Psoas muscle (tissue), 7 donors: ENCODE measurements at regions not wholly inside any gene's neighbourhood (a gene's known extent, or its start where the extent isn't known, plus 50 kb on each side); places are given as distances from the start of the nearest gene placed in this dataset.

ENCODE experiments used
- ATAC-seq, 4 donors: fragments of 200-7000 bp; cut with Tn5 transposase; one replicate each; pipeline ENCODE4 v1.9.1; 2020; ENCODE audit warnings: moderate library complexity in 3 of 4, mild to moderate bottlenecking in 2 of 4
- DNase-seq, 2 donors: peaks; one replicate each; pipeline ENCODE4 v3.0.0-alpha.2; 2020
- H3K27ac ChIP-seq: fragments of 200-600 bp; one replicate; pipeline ENCODE4 v1.8.0; 2022
- H3K27me3 ChIP-seq, 3 donors: fragments of 200-600 bp in 1 of 3; one replicate each; pipeline versions ENCODE4 v1.6.1 to v1.8.0; 2013 to 2022; ENCODE audit warnings: low read length in 2 of 3, mild to moderate bottlenecking in 2 of 3, moderate library complexity in 1 of 3; ENCODE audit not compliant: insufficient read depth in 3 of 3
- H3K36me3 ChIP-seq, 2 donors: fragments of 200-600 bp in 1 of 2; one replicate each; pipeline versions ENCODE4 v1.6.1 to v1.8.0; 2013 to 2022; ENCODE audit warnings: low read depth in 1 of 2, mild to moderate bottlenecking in 1 of 2, moderate library complexity in 1 of 2; ENCODE audit not compliant: insufficient read depth in 1 of 2
- H3K4me1 ChIP-seq: fragments of 200-600 bp; one replicate; pipeline ENCODE4 v1.8.0; 2022
- H3K4me3 ChIP-seq: fragments of 200-600 bp; one replicate; pipeline ENCODE4 v1.8.0; 2022; ENCODE audit warnings: mild to moderate bottlenecking
- H3K9me3 ChIP-seq: fragments of 200-600 bp; one replicate; pipeline ENCODE4 v1.8.0; 2022
- WGBS, 3 donors: extraction: QIAGEN DNeasy Blood & Tissue Kit; methylation state at CpG; one replicate each; pipeline versions ENCODE4 v1.1.6 to v1.1.7; 2013; 5-methylcytosine and 5-hydroxymethylcytosine counted together
- intact Hi-C, 2 donors: fragments of 100-400 bp; cut with DNase I; formaldehyde crosslinking; loops; one replicate each; pipeline versions ENCODE4 v1.11.0 to v1.14.2; 2022
- TF ChIP-seq, protein P1 (sequence below): fragments of 200-600 bp; IDR thresholded peaks from one replicate; pipeline ENCODE4 v1.8.0; 2022; ENCODE audit warnings: antibody characterized with exemption
- donor health status: healthy with polysubstance abuse.
- donor health status: DM: no; HTN: no; CAD: no; lungs with moderate emphysema.
- donor health status: Bipolar disorder and iron deficiency.
- donor health status: healthy.
- donor health status: DM: yes; HTN: yes; CAD: no.
- donor health status: DM: no; HTN: no; CAD: no.
- donor health status: DM: yes; HTN: yes; CAD: no.

DNA sequence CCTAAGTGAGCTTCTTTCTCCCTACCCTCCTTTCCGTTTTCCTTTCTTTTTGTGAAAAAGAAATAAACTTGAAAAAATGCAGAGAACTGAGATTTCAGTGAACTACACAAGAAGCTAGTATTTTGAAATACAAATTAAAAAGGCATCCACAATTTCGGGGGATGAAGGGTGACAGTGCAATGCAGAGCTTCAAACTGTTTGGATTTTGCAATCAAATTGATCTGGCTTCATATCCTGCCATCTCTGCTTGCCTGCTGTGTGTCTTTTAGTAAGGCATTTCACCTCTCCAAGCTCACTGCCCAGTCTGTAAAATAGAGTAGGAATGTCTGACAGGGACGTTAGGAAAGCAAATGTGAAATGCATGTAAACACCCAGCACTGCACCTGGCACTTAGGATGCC, 258.0 kb downstream of the HACE1 start:
- DNase-seq, result no peak
- Histone ChIP-seq H3K27me3 (no peaks in the 10 kb centered on the region), H3K4me1 (no peaks in the 10 kb centered on the region), H3K4me3 (no peak overlapping the region), H3K36me3 (no peaks in the 10 kb centered on the region), H3K27ac (no peak overlapping the region), H3K9me3 (no peaks in the 10 kb centered on the region)
- intact Hi-C loops, result no loop called here
- WGBS, 3 donors, result 30 to 53% (median 44%) methylated on average over 3 of the region's 3 CpGs
- TF ChIP-seq, protein P1, sequence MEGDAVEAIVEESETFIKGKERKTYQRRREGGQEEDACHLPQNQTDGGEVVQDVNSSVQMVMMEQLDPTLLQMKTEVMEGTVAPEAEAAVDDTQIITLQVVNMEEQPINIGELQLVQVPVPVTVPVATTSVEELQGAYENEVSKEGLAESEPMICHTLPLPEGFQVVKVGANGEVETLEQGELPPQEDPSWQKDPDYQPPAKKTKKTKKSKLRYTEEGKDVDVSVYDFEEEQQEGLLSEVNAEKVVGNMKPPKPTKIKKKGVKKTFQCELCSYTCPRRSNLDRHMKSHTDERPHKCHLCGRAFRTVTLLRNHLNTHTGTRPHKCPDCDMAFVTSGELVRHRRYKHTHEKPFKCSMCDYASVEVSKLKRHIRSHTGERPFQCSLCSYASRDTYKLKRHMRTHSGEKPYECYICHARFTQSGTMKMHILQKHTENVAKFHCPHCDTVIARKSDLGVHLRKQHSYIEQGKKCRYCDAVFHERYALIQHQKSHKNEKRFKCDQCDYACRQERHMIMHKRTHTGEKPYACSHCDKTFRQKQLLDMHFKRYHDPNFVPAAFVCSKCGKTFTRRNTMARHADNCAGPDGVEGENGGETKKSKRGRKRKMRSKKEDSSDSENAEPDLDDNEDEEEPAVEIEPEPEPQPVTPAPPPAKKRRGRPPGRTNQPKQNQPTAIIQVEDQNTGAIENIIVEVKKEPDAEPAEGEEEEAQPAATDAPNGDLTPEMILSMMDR, result no peak
- no peak for ATAC-seq

DNA sequence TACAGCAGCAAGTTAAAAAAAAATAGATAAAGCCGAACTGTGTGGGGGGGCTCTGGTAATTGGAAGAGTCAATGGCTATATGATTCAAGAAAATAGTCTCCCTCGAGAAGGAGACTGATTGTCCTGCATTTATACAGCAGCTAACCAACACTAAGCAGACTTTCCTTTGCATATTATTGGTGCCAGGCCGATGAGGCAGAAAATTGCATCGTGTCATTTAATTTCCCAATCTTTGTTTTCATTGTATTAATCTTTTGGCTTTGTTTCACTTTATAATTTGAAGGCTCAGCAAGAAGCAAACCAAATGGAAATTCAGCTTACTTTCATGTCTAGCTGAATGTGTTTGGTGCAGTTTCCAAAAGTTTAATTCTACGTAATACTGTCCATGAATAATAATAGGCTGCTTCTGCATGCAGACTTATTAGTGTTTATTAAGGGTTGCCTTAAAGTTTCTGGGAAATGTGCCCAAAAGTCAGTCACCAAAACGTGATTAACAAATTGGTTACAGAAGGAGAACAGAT, 258.5 kb downstream of the HACE1 start:
- Histone ChIP-seq H3K9me3 (no peaks in the 10 kb centered on the region), H3K4me3 (no peak overlapping the region), H3K27ac (no peak overlapping the region), H3K27me3 (no peaks in the 10 kb centered on the region), H3K4me1 (no peaks in the 10 kb centered on the region), H3K36me3 (no peaks in the 10 kb centered on the region)
- TF ChIP-seq, protein P1, result no peak
- intact Hi-C loops, result no loop called here
- DNase-seq (no peak), ATAC-seq (no peak)
- WGBS, 3 donors, result 46 to 55% (median 50%) methylated on average over 6 of the region's 6 CpGs

DNA sequence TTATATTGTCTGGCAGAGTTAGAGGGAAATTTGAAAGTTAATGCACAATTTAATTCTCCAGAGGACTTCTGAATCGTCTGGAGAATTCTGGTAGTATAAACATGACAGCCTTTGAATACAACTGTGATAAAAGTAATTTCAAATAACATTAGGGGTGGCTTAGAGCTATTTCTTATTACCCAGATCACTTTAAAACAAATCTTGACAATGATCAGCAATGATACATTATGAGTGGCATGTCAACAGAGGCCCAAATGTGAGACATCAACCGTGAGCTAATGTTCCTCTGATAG, 259.1 kb downstream of the HACE1 start:
- WGBS, 3 donors, result 56 to 70% (median 62%) methylated on average over 2 of the region's 2 CpGs
- H3K27ac ChIP-seq, result no peak overlapping the region
- no peak for DNase-seq
- no peak for ATAC-seq
- intact Hi-C loops, result no loop called here
- H3K4me1 ChIP-seq, result no peaks in the 10 kb centered on the region
- TF ChIP-seq, protein P1, result no peak
- no peak overlapping the region for H3K4me3 ChIP-seq
- no peaks in the 10 kb centered on the region for H3K9me3 ChIP-seq
- no peaks in the 10 kb centered on the region for H3K36me3 ChIP-seq
- H3K27me3 ChIP-seq, result no peaks in the 10 kb centered on the region

DNA sequence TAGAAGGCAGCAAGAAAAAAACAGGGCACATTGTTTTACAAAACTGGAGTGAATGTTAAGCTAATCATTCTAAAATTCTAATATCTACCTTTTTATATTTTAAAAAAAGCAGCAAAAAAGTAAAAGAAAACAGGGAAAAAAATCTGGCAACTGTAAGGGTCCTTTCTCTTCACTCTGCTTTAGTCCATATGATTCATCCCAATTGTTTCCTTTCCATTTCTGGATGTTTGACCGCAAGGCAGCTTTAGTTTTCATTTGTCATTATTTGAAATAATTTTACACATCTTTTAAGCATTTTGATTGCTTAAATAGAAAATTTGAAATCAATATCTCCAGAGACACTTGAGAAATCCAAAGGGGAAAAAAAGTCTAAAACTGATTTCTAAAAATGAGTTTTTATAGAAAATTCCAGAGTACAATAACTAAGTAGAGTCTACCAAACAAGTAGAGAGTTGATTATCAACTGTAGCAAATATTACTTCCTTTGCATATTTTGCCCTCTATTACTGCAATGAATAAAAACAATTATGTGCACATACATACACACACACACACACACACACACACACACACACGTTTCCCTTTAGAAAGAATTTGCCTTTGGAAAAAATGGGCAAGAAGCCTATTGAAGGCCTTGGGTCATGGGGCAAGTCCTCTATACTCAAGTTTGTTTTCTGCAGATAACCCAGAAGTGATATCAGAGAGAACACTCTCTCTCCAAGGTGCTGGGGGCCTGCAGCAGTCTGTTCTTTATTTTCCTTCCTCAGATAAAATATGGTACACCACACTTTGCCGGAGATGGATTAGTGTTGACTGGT, 259.7 kb downstream of the HACE1 start:
- Histone ChIP-seq H3K4me1 (no peaks in the 10 kb centered on the region), H3K36me3 (no peaks in the 10 kb centered on the region), H3K27ac (no peak overlapping the region), H3K4me3 (no peak overlapping the region), H3K27me3 (no peaks in the 10 kb centered on the region), H3K9me3 (no peaks in the 10 kb centered on the region)
- TF ChIP-seq, protein P1, result no peak
- DNase-seq (no peak), ATAC-seq (no peak)
- intact Hi-C loops, result no loop called here
- WGBS, 3 donors, result 67 to 75% (median 68%) methylated on average over 3 of the region's 3 CpGs
